Activated CD4-positive, alpha-beta T cell treated with anti-CD3 and anti-CD28 coated beads, Interleukin-2, amount 50 U/mL, for 24 hours (primary cell): ENCODE measurements at regions not wholly inside any gene's neighbourhood (a gene's known extent, or its start where the extent isn't known, plus 50 kb on each side); places are given as distances from the start of the nearest gene placed in this dataset.

ENCODE experiments used
- DNase-seq, 2 donors: peaks; one replicate each; pipeline ENCODE4 v3.0.0-alpha.2; 2020; ENCODE audit warnings: low read depth in 1 of 2, low spot score in 1 of 2

- DNase-seq = no peak
These were observed 90.1 kb upstream of the PDE3A start for GRCh38 chr12:20278276-20278675.

GRCh38 chr12:20280515-20280914 lies 87.8 kb upstream of the PDE3A start:
- no peak for DNase-seq

GRCh38 chr12:20282401-20282800 lies 85.9 kb upstream of the PDE3A start:
- DNase-seq = no peak

- DNase-seq = no peak
These were observed 84.9 kb upstream of the PDE3A start for GRCh38 chr12:20283482-20283881.

- no peak for DNase-seq
These were observed 78.8 kb upstream of the PDE3A start for GRCh38 chr12:20289520-20289919.

- no peak for DNase-seq
These were observed 67.9 kb upstream of the PDE3A start for GRCh38 chr12:20300457-20300856.

- DNase-seq = no peak
These were observed 62.9 kb upstream of the PDE3A start for GRCh38 chr12:20305470-20305869.

GRCh38 chr12:20309504-20310148 lies 58.7 kb upstream of the PDE3A start:
- no peak for DNase-seq

GRCh38 chr12:20314328-20314727 lies 54.0 kb upstream of the PDE3A start:
- no peak for DNase-seq

GRCh38 chr12:20317554-20317953 lies 50.8 kb upstream of the PDE3A start:
- DNase-seq = no peak
